ENCODE measurements at regions not wholly inside any gene's neighbourhood (a gene's known extent, or its start where the extent isn't known, plus 50 kb on each side); places are given as distances from the start of the nearest gene placed in this dataset.

- TF ChIP-seq EZH2phosphoT487 (conservative IDR thresholded peaks at IDR 0.05; ENCODE audit: low read length) (no peak), CTCF (IDR thresholded peaks at IDR 0.05; ENCODE audit: insufficient read depth, low read length, poor library complexity, severe bottlenecking) (no peak)
- Histone ChIP-seq H3K9me3 (ENCODE audit: insufficient read depth, low read length) (no peaks in the 10 kb centered on the region), H3K36me3 (ENCODE audit: low read length) (no peaks in the 10 kb centered on the region; the same call in 1 of the 2 replicates), H4K20me1 (ENCODE audit: low read depth, low read length) (no peaks in the 10 kb centered on the region), H3K9me2 (replicated peaks; ENCODE audit: insufficient read depth, low read length) (no peaks in the 10 kb centered on the region), H2AFZ (ENCODE audit: low read depth, low read length, severe bottlenecking) (no peak overlapping the region), H3K79me2 (ENCODE audit: insufficient read depth, low read length) (no peaks in the 10 kb centered on the region), H3F3A (ENCODE audit: insufficient read depth) (no peaks in the 10 kb centered on the region), H3K4me3 (ENCODE audit: insufficient read depth, low read length, poor library complexity, severe bottlenecking) (no peak overlapping the region), H3K27ac (ENCODE audit: low read depth, low read length) (no peak overlapping the region), H3K4me2 (ENCODE audit: low read depth, low read length, poor library complexity, severe bottlenecking) (no peak overlapping the region), H3K27me3 (ENCODE audit: low read length) (no peaks in the 10 kb centered on the region), H3K9ac (ENCODE audit: low read length) (no peak overlapping the region)
These were observed 214.4 kb upstream of the PAPPA start for GRCh38 chr9:115939065-115939765.

GRCh38 chr9:115941561-115942315 lies 211.9 kb upstream of the PAPPA start:
- TF ChIP-seq CTCF (IDR thresholded peaks at IDR 0.05; ENCODE audit: insufficient read depth, low read length, poor library complexity, severe bottlenecking) (no peak), EZH2phosphoT487 (conservative IDR thresholded peaks at IDR 0.05; ENCODE audit: low read length) (no peak)
- H3K4me2 ChIP-seq (ENCODE audit: low read depth, low read length, poor library complexity, severe bottlenecking), result no peak overlapping the region
- H3K9me2 ChIP-seq (replicated peaks; ENCODE audit: insufficient read depth, low read length), result no peaks in the 10 kb centered on the region
- no peaks in the 10 kb centered on the region for H3K27me3 ChIP-seq (ENCODE audit: low read length)
- H2AFZ ChIP-seq (ENCODE audit: low read depth, low read length, severe bottlenecking), result no peak overlapping the region
- H3K79me2 ChIP-seq (ENCODE audit: insufficient read depth, low read length), result no peaks in the 10 kb centered on the region
- H3K27ac ChIP-seq (ENCODE audit: low read depth, low read length), result no peak overlapping the region
- H3K36me3 ChIP-seq (ENCODE audit: low read length), result no peaks in the 10 kb centered on the region; the same call in 1 of the 2 replicates
- H3F3A ChIP-seq (ENCODE audit: insufficient read depth), result no peaks in the 10 kb centered on the region
- no peaks in the 10 kb centered on the region for H3K9me3 ChIP-seq (ENCODE audit: insufficient read depth, low read length)
- no peak overlapping the region for H3K4me3 ChIP-seq (ENCODE audit: insufficient read depth, low read length, poor library complexity, severe bottlenecking)
- no peaks in the 10 kb centered on the region for H4K20me1 ChIP-seq (ENCODE audit: low read depth, low read length)
- no peak overlapping the region for H3K9ac ChIP-seq (ENCODE audit: low read length)

- H3K4me3 ChIP-seq (ENCODE audit: insufficient read depth, low read length, poor library complexity, severe bottlenecking), result no peak overlapping the region
- no peak overlapping the region for H3K4me2 ChIP-seq (ENCODE audit: low read depth, low read length, poor library complexity, severe bottlenecking)
- H3K27me3 ChIP-seq (ENCODE audit: low read length), result no peaks in the 10 kb centered on the region
- H3K9me2 ChIP-seq (replicated peaks; ENCODE audit: insufficient read depth, low read length), result no peaks in the 10 kb centered on the region
- H3K27ac ChIP-seq (ENCODE audit: low read depth, low read length), result no peak overlapping the region
- H3K9ac ChIP-seq (ENCODE audit: low read length), result no peak overlapping the region
- TF ChIP-seq CTCF (IDR thresholded peaks at IDR 0.05; ENCODE audit: insufficient read depth, low read length, poor library complexity, severe bottlenecking) (no peak), EZH2phosphoT487 (conservative IDR thresholded peaks at IDR 0.05; ENCODE audit: low read length) (no peak)
- no peaks in the 10 kb centered on the region for H4K20me1 ChIP-seq (ENCODE audit: low read depth, low read length)
- H2AFZ ChIP-seq (ENCODE audit: low read depth, low read length, severe bottlenecking), result no peak overlapping the region
- no peaks in the 10 kb centered on the region; the same call in 1 of the 2 replicates for H3K36me3 ChIP-seq (ENCODE audit: low read length)
- H3K9me3 ChIP-seq (ENCODE audit: insufficient read depth, low read length), result no peaks in the 10 kb centered on the region
- H3F3A ChIP-seq (ENCODE audit: insufficient read depth), result no peaks in the 10 kb centered on the region
- H3K79me2 ChIP-seq (ENCODE audit: insufficient read depth, low read length), result no peaks in the 10 kb centered on the region
These were observed 210.0 kb upstream of the PAPPA start for GRCh38 chr9:115943431-115944165.
